ENCODE measurements at regions not wholly inside any gene's neighbourhood (a gene's known extent, or its start where the extent isn't known, plus 50 kb on each side); places are given as distances from the start of the nearest gene placed in this dataset.

DNA sequence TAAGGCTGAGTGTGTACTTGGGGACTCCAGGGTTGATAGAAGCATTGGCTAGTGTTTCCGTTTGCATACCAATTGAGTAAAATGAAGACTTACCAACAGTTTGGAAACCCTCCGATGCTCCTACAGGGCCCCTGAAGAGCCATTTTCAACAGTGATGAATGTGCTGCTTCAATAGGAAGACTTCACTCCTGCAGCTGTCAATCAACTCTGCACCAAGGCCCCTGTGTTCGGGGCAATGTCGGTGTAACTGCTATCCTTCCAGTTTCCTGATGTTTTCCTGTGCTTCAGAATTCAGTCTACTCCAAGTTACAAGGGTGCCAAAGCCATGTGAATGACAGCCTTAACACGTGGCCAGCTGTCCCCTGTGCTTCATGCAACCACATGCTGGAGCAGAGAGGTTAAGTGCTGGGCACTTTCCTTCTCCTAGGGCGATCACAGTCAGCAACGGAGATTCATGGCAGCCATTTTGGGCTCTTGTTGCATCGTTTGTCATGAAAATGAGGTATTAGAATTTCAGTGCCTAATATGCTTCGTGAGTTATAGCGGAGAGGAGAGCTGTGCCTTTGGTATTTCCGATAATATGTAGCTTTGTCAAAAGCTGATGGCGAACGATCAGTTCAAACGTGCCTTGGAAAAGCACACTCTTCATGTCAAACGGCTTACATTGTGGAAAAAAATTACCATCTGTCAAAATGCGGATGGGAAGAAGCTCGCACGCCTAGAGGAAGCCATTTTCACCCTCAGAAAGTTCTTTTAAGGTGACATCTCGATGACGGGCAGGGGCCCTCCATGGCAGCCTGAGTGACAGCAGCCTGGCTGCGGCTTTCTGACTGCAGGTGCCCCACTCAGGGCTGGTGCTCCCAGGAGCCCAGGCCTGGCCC lies 287.8 kb downstream of the ACTR3B start:
- TF ChIP-seq, protein P1, sequence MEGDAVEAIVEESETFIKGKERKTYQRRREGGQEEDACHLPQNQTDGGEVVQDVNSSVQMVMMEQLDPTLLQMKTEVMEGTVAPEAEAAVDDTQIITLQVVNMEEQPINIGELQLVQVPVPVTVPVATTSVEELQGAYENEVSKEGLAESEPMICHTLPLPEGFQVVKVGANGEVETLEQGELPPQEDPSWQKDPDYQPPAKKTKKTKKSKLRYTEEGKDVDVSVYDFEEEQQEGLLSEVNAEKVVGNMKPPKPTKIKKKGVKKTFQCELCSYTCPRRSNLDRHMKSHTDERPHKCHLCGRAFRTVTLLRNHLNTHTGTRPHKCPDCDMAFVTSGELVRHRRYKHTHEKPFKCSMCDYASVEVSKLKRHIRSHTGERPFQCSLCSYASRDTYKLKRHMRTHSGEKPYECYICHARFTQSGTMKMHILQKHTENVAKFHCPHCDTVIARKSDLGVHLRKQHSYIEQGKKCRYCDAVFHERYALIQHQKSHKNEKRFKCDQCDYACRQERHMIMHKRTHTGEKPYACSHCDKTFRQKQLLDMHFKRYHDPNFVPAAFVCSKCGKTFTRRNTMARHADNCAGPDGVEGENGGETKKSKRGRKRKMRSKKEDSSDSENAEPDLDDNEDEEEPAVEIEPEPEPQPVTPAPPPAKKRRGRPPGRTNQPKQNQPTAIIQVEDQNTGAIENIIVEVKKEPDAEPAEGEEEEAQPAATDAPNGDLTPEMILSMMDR (tag by site-specific recombination; IDR thresholded peaks at IDR 0.05), result no peak
- no peak for TF ChIP-seq ZNF777 (tag by site-specific recombination; IDR thresholded peaks at IDR 0.05; ENCODE audit: borderline replicate concordance)
- no peak for TF ChIP-seq HOXA7 (CRISPR knock-in tag; IDR thresholded peaks at IDR 0.05; ENCODE audit: borderline replicate concordance)
- TF ChIP-seq HOXD13 (CRISPR knock-in tag; IDR thresholded peaks at IDR 0.05; ENCODE audit: borderline replicate concordance), result no peak
- no peak for TF ChIP-seq SETDB1 (IDR thresholded peaks at IDR 0.05; ENCODE audit: insufficient read length, low read length)
- no peak for TF ChIP-seq ZNF837 (tag by site-specific recombination; IDR thresholded peaks at IDR 0.05)
- no peak for TF ChIP-seq ZNF114 (tag by site-specific recombination; IDR thresholded peaks at IDR 0.05)
- TF ChIP-seq, protein P2, sequence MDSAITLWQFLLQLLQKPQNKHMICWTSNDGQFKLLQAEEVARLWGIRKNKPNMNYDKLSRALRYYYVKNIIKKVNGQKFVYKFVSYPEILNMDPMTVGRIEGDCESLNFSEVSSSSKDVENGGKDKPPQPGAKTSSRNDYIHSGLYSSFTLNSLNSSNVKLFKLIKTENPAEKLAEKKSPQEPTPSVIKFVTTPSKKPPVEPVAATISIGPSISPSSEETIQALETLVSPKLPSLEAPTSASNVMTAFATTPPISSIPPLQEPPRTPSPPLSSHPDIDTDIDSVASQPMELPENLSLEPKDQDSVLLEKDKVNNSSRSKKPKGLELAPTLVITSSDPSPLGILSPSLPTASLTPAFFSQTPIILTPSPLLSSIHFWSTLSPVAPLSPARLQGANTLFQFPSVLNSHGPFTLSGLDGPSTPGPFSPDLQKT (IDR thresholded peaks at IDR 0.05; ENCODE audit: borderline replicate concordance, low read depth, low read length), result no peak
